ENCODE measurements at regions not wholly inside any gene's neighbourhood (a gene's known extent, or its start where the extent isn't known, plus 50 kb on each side); places are given as distances from the start of the nearest gene placed in this dataset.

- TF ChIP-seq ZNF143 (CRISPR knock-in tag; IDR thresholded peaks at IDR 0.05) = no peak
- peak; percentile 91 for TF ChIP-seq CXXC5 (CRISPR knock-in tag; IDR thresholded peaks at IDR 0.05)
- TF ChIP-seq TARDBP (IDR thresholded peaks at IDR 0.05) = peak; percentile 96
- TF ChIP-seq MTA2 (IDR thresholded peaks at IDR 0.05; ENCODE audit: low read depth) = peak; percentile 99
- no peak for TF ChIP-seq ZNF384 (IDR thresholded peaks at IDR 0.05; ENCODE audit: low read depth, low read length)
- TF ChIP-seq RFX1 (IDR thresholded peaks at IDR 0.05) = no peak
- peak; percentile 95 for TF ChIP-seq ZNF175 (CRISPR knock-in tag; IDR thresholded peaks at IDR 0.05; ENCODE audit: low read depth)
- TF ChIP-seq, protein P1, sequence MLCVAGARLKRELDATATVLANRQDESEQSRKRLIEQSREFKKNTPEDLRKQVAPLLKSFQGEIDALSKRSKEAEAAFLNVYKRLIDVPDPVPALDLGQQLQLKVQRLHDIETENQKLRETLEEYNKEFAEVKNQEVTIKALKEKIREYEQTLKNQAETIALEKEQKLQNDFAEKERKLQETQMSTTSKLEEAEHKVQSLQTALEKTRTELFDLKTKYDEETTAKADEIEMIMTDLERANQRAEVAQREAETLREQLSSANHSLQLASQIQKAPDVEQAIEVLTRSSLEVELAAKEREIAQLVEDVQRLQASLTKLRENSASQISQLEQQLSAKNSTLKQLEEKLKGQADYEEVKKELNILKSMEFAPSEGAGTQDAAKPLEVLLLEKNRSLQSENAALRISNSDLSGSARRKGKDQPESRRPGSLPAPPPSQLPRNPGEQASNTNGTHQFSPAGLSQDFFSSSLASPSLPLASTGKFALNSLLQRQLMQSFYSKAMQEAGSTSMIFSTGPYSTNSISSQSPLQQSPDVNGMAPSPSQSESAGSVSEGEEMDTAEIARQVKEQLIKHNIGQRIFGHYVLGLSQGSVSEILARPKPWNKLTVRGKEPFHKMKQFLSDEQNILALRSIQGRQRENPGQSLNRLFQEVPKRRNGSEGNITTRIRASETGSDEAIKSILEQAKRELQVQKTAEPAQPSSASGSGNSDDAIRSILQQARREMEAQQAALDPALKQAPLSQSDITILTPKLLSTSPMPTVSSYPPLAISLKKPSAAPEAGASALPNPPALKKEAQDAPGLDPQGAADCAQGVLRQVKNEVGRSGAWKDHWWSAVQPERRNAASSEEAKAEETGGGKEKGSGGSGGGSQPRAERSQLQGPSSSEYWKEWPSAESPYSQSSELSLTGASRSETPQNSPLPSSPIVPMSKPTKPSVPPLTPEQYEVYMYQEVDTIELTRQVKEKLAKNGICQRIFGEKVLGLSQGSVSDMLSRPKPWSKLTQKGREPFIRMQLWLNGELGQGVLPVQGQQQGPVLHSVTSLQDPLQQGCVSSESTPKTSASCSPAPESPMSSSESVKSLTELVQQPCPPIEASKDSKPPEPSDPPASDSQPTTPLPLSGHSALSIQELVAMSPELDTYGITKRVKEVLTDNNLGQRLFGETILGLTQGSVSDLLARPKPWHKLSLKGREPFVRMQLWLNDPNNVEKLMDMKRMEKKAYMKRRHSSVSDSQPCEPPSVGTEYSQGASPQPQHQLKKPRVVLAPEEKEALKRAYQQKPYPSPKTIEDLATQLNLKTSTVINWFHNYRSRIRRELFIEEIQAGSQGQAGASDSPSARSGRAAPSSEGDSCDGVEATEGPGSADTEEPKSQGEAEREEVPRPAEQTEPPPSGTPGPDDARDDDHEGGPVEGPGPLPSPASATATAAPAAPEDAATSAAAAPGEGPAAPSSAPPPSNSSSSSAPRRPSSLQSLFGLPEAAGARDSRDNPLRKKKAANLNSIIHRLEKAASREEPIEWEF (CRISPR knock-in tag; IDR thresholded peaks at IDR 0.05) = peak; percentile 93
- TF ChIP-seq HEY1 (CRISPR knock-in tag; IDR thresholded peaks at IDR 0.05; ENCODE audit: borderline replicate concordance) = peak; percentile 37; the same call in 1 of the 2 replicates
- TF ChIP-seq PCBP2 (IDR thresholded peaks at IDR 0.05; ENCODE audit: low read depth, low read length, poor library complexity, severe bottlenecking) = no peak
- no peak for TF ChIP-seq TAF7 (tag; IDR thresholded peaks at IDR 0.05)
- peak; percentile 67; the same call in 1 of the 2 replicates for TF ChIP-seq ZBED1 (IDR thresholded peaks at IDR 0.05)
- no peak for TF ChIP-seq COPS2 (conservative IDR thresholded peaks at IDR 0.05)
- no peak for TF ChIP-seq ZC3H11A (IDR thresholded peaks at IDR 0.05; ENCODE audit: low read depth, low read length)
- TF ChIP-seq PHF20 (IDR thresholded peaks at IDR 0.05; ENCODE audit: partially characterized antibody) = peak; percentile 21
- TF ChIP-seq MCM7 (IDR thresholded peaks at IDR 0.05) = no peak
- peak; percentile 64 for TF ChIP-seq NEUROD1 (IDR thresholded peaks at IDR 0.05; ENCODE audit: borderline replicate concordance, low read depth, low read length, partially characterized antibody)
- no peak for TF ChIP-seq RBM25 (IDR thresholded peaks at IDR 0.05; ENCODE audit: low read depth, low read length, severe bottlenecking)
- no peak for TF ChIP-seq NFE2L1 (tag; IDR thresholded peaks at IDR 0.05; ENCODE audit: borderline replicate concordance, low read depth)
- peak; percentile 83; the same call in 1 of the 2 replicates for TF ChIP-seq ELF4 (CRISPR knock-in tag; IDR thresholded peaks at IDR 0.05)
- TF ChIP-seq ZEB2 (IDR thresholded peaks at IDR 0.05) = peak; percentile 100
- no peak for TF ChIP-seq PRPF4 (IDR thresholded peaks at IDR 0.05; ENCODE audit: insufficient read depth, low read depth, low read length, poor library complexity, severe bottlenecking)
- peak; percentile 53 to 91; a peak in 3 of 4 replicates for TF ChIP-seq HDAC1 (IDR thresholded peaks at IDR 0.05)
- peak; percentile 100 for TF ChIP-seq CBFA2T3 (IDR thresholded peaks at IDR 0.05)
- TF ChIP-seq IRF2 (CRISPR knock-in tag; IDR thresholded peaks at IDR 0.05) = no peak
- no peak for TF ChIP-seq GMEB1 (CRISPR knock-in tag; IDR thresholded peaks at IDR 0.05)
- no peak for TF ChIP-seq ZNF316 (IDR thresholded peaks at IDR 0.05)
Measured at GRCh38 chr10:29009464-29009863, 279.4 kb upstream of the LYZL1 start (continued).
